ENCODE measurements at regions not wholly inside any gene's neighbourhood (a gene's known extent, or its start where the extent isn't known, plus 50 kb on each side); places are given as distances from the start of the nearest gene placed in this dataset.

- no peak for TF ChIP-seq EZH2phosphoT487 (IDR thresholded peaks at IDR 0.05; ENCODE audit: low read depth)
- TF ChIP-seq, protein P1, sequence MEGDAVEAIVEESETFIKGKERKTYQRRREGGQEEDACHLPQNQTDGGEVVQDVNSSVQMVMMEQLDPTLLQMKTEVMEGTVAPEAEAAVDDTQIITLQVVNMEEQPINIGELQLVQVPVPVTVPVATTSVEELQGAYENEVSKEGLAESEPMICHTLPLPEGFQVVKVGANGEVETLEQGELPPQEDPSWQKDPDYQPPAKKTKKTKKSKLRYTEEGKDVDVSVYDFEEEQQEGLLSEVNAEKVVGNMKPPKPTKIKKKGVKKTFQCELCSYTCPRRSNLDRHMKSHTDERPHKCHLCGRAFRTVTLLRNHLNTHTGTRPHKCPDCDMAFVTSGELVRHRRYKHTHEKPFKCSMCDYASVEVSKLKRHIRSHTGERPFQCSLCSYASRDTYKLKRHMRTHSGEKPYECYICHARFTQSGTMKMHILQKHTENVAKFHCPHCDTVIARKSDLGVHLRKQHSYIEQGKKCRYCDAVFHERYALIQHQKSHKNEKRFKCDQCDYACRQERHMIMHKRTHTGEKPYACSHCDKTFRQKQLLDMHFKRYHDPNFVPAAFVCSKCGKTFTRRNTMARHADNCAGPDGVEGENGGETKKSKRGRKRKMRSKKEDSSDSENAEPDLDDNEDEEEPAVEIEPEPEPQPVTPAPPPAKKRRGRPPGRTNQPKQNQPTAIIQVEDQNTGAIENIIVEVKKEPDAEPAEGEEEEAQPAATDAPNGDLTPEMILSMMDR (IDR thresholded peaks at IDR 0.05; ENCODE audit: low read depth, low read length): no peak
- Histone ChIP-seq H3K4me3 (ENCODE audit: low read length) (no peak overlapping the region), H3K79me2 (ENCODE audit: low read length) (no peaks in the 10 kb centered on the region)
Measured at GRCh38 chr12:30026621-30027234, 243.0 kb upstream of the TMTC1 start.

DNA sequence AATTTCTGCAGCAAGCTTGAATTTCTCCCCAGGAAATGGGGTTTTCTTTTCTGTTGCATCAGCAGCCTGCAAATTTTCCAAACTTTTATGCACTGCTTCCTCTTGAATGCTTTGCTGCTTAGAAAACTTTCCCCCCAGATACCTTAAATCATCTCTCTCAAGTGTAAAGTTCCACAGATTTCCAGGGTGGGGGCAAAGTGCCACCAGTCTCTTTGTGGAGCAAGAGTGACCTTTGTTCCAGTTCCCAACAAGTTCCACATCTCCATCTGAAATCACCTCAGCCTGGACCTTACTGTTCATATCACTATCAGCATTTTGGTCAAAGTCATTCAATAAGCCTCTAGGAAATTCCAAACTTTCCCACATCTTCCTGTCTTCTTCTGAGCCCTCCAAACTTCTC lies 241.6 kb upstream of the TMTC1 start:
- no peak for TF ChIP-seq EZH2phosphoT487 (IDR thresholded peaks at IDR 0.05; ENCODE audit: low read depth)
- TF ChIP-seq, protein P1 (IDR thresholded peaks at IDR 0.05; ENCODE audit: low read depth, low read length): no peak
- no peak overlapping the region for H3K9ac ChIP-seq (ENCODE audit: low read length)
- no peak overlapping the region for H2AFZ ChIP-seq (ENCODE audit: low read depth, low read length)
- H3K79me2 ChIP-seq (ENCODE audit: low read length): no peaks in the 10 kb centered on the region
- H3K4me2 ChIP-seq (ENCODE audit: low read length): no peak overlapping the region
- no peaks in the 10 kb centered on the region for H3K27me3 ChIP-seq (ENCODE audit: low read depth, low read length)
- no peak overlapping the region for H3K27ac ChIP-seq (ENCODE audit: low read length)
- H3K9me3 ChIP-seq (ENCODE audit: insufficient read depth, low read length): no peaks in the 10 kb centered on the region
- H3K4me1 ChIP-seq (ENCODE audit: low read length): no peaks in the 10 kb centered on the region
- H3K4me3 ChIP-seq (ENCODE audit: low read length): no peak overlapping the region
- no peaks in the 10 kb centered on the region for H3K36me3 ChIP-seq (replicated peaks; ENCODE audit: low read depth, low read length)
- no peaks in the 10 kb centered on the region for H4K20me1 ChIP-seq (ENCODE audit: insufficient read depth, low read length)

More at GRCh38 chr12:30026621-30027234, 243.0 kb upstream of the TMTC1 start:
- Histone ChIP-seq H3K9ac (ENCODE audit: low read length) (no peak overlapping the region), H3K27me3 (ENCODE audit: low read depth, low read length) (no peaks in the 10 kb centered on the region), H3K4me2 (ENCODE audit: low read length) (no peak overlapping the region), H3K27ac (ENCODE audit: low read length) (no peak overlapping the region), H3K9me3 (ENCODE audit: insufficient read depth, low read length) (no peaks in the 10 kb centered on the region), H3K4me1 (ENCODE audit: low read length) (no peaks in the 10 kb centered on the region), H3K36me3 (replicated peaks; ENCODE audit: low read depth, low read length) (no peaks in the 10 kb centered on the region), H2AFZ (ENCODE audit: low read depth, low read length) (no peak overlapping the region), H4K20me1 (ENCODE audit: insufficient read depth, low read length) (no peaks in the 10 kb centered on the region)

DNA sequence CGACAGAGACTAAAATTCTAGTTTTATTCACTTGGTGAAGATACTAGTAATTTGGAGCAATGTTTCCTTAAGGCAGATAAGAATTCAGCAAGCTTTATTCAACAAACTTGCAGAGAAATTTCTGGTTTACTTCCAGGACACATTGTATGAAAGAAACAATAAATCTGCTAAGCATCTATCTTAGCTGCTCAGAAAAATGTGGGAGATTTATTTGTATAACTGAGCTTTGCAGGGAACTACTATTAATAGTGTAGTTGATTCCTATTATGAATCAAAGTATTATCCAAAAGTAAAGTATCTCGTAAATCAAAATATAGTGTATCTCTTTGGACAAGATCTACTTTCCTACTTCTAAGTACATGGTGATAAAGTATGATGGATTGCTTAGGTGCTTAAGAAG lies 239.4 kb upstream of the TMTC1 start:
- no peaks in the 10 kb centered on the region for H4K20me1 ChIP-seq (ENCODE audit: insufficient read depth, low read length)
- H3K79me2 ChIP-seq (ENCODE audit: low read length): no peaks in the 10 kb centered on the region
- no peak for TF ChIP-seq EZH2phosphoT487 (IDR thresholded peaks at IDR 0.05; ENCODE audit: low read depth)
- TF ChIP-seq, protein P1 (IDR thresholded peaks at IDR 0.05; ENCODE audit: low read depth, low read length): no peak
- no peak overlapping the region for H3K4me2 ChIP-seq (ENCODE audit: low read length)
- H3K9ac ChIP-seq (ENCODE audit: low read length): no peak overlapping the region
- no peak overlapping the region for H2AFZ ChIP-seq (ENCODE audit: low read depth, low read length)
- H3K9me3 ChIP-seq (ENCODE audit: insufficient read depth, low read length): no peaks in the 10 kb centered on the region
- no peak overlapping the region for H3K27ac ChIP-seq (ENCODE audit: low read length)
- no peaks in the 10 kb centered on the region for H3K27me3 ChIP-seq (ENCODE audit: low read depth, low read length)
- H3K4me3 ChIP-seq (ENCODE audit: low read length): no peak overlapping the region
- H3K36me3 ChIP-seq (replicated peaks; ENCODE audit: low read depth, low read length): no peaks in the 10 kb centered on the region
- peaks cover 5% of the 10 kb centered on the region for H3K4me1 ChIP-seq (ENCODE audit: low read length)

- no peak overlapping the region for H3K9ac ChIP-seq (ENCODE audit: low read length)
- no peaks in the 10 kb centered on the region for H3K36me3 ChIP-seq (replicated peaks; ENCODE audit: low read depth, low read length)
- H3K4me3 ChIP-seq (ENCODE audit: low read length): no peak overlapping the region
- no peak overlapping the region for H3K4me2 ChIP-seq (ENCODE audit: low read length)
- H2AFZ ChIP-seq (ENCODE audit: low read depth, low read length): no peak overlapping the region
- H3K27ac ChIP-seq (ENCODE audit: low read length): no peak overlapping the region
- H4K20me1 ChIP-seq (ENCODE audit: insufficient read depth, low read length): no peaks in the 10 kb centered on the region
- TF ChIP-seq EZH2phosphoT487 (IDR thresholded peaks at IDR 0.05; ENCODE audit: low read depth): no peak
- TF ChIP-seq, protein P1 (IDR thresholded peaks at IDR 0.05; ENCODE audit: low read depth, low read length): no peak
- no peaks in the 10 kb centered on the region for H3K79me2 ChIP-seq (ENCODE audit: low read length)
- H3K27me3 ChIP-seq (ENCODE audit: low read depth, low read length): no peaks in the 10 kb centered on the region
- peaks cover 5% of the 10 kb centered on the region for H3K4me1 ChIP-seq (ENCODE audit: low read length)
- no peaks in the 10 kb centered on the region for H3K9me3 ChIP-seq (ENCODE audit: insufficient read depth, low read length)
Measured at GRCh38 chr12:30021051-30021833, 237.5 kb upstream of the TMTC1 start.

All from OCI-LY3 (cell line).